ENCODE measurements at regions not wholly inside any gene's neighbourhood (a gene's known extent, or its start where the extent isn't known, plus 50 kb on each side); places are given as distances from the start of the nearest gene placed in this dataset.
"Not testable (repeated sequence)": the region's sequence is repeated elsewhere in the genome, so short reads cannot be mapped to it uniquely, and the experiment has no call there.

DNA sequence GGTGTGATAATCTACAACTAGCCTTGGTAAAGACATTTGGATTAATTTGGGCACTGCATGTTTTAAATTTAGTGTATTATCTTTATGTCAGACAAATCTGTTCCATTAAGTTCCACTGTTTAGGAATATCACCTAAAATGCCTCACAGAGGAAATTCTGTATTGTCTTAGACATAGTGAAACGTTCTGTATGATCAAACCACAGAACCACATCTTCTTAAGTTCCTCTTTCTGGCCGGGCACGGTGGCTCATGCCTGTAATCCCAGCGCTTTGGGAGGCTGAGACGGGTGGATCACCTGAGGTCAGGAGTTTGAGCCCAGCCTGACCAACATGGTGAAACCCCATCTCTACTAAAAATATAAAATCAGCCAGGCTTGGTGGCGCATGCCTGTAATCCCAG, 475.3 kb upstream of the CCDC179 start:
- not testable (repeated sequence) for FAIRE-seq; DNase-seq (ENCODE audit: low spot score)

DNA sequence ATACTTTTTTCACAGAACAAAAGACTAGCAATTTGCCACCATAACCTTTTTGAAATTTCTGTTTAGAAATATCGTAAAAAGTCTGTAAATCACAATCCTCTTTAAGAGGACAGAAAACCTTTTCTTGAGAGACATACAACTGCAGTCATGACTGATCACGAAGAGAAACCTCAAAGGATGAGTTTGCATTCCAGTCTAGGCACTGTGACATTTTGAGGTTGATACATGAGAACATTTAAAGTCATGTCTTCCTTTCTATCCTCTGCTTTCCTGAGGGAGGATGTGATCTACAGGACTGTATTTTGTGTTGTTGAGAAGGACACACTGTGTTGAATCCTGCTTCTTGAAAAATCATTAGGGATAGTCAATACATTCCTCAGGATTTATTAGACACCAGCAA, 476.7 kb upstream of the CCDC179 start:
- DNase-seq (ENCODE audit: low spot score): no peak

DNA sequence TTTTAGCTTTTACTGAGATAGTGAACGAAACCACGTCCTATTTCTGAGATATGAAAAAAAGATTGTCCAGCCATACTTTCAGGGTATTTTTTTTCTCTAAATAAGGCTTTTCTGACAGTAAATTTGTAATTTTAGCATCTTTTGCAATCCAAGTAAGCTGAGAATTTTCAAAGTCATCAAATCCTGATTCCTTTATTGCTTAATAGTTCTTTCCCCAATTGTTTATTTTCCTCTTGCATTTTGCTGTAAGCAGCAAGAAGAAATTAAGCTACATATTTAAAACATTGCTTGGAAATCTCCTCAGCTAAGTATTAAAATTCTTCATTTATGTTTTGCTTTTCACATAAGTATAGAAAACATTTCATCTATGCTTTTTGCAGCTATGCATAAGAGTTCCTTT, 493.3 kb upstream of the CCDC179 start:
- FAIRE-seq (no peak), DNase-seq (ENCODE audit: low spot score) (no peak)

More for the DNA sequence above, 476.7 kb upstream of the CCDC179 start:
- no peak for FAIRE-seq

DNA sequence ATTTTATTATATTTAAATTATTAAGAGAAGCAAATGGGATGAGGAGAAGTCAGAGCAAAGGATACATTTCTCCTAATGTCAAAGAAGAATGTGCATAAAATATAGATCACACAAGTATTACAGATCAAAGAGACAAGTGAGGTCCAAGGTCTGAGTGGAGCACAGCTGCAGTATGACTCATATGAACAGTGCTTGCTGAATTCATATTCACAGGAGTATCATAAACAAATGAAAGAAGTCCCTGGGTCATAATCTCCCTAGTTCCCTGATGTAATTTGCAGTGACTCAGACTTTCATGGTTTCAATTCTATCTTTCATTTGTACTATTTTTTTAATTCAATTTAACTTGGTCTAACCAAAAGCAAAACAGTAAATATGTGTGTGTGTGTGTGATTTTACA, 499.0 kb upstream of the CCDC179 start:
- FAIRE-seq (no peak), DNase-seq (ENCODE audit: low spot score) (no peak)

DNA sequence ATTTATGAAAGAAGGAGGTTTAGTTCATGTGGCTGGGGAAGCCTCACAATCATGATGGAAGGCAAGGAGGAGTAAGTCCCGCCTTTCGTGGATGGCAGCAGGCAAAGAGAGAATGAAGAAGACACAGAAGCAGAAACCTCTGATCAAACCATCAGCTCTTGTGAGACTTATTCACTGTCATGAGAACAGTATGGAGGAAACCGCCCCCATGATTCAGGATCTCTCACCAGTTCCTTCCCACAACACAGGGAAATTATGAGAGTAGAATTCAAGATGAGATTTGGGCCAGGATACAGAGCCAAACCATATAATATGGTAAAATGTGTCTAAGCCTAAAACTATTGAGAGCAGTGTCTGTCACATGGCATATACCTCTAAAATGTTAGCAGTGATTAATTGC, 503.8 kb upstream of the CCDC179 start:
- no peak for FAIRE-seq
- no peak for DNase-seq (ENCODE audit: low spot score)

DNA sequence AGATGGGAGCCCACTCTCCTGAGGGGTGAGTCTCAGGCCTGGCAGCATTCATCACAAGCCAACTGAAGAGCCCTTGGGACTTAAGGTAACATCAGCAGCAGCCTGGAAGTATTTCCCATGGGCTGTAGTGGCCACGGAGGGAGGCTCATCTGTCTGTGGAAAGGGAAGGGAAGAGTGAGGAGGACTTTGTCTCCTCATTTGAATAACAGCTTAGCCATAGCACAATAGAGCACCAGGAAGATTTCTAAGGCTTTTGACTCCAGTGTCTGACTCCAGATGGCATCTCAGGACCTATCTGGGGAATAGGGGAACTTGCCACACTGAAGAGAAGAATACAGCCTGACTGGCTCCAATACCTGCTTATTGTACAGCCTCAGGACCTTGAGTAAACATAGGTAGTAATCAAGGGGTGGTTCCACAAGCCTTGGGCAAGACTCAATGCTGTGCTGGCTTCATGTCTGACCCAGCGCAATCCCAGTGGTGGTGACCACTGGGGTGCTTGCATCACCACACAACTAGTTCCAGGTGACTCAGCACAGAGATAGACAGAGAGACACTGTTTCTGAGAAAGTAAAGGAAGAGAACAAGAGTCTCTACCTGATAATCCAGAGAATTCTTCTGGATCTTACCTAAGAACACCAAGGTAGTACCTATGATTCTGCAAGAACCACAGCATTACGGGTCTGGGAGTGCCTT, 510.5 kb upstream of the CCDC179 start:
- DNase-seq (ENCODE audit: low spot score): no peak
- no peak for FAIRE-seq

DNA sequence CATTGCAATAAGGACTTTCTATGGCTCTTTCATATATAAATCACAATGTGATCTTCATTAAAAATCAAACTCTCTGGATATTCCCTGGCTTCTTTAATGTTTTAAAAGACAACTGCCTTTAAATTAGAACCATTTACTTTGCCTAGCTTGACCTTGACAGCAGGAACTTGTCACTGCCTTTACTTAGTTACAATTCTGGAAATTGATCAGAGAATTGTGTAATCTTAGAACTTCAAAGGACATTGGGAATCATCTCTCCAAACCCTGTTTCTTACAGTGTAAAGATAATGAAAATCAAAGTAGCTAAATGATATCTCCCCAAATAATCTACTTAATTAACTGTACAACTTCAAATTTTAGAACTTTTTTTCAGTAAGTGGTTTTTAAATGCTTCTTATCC, 517.6 kb upstream of the CCDC179 start:
- DNase-seq (ENCODE audit: low spot score) (no peak), FAIRE-seq (no peak)

DNA sequence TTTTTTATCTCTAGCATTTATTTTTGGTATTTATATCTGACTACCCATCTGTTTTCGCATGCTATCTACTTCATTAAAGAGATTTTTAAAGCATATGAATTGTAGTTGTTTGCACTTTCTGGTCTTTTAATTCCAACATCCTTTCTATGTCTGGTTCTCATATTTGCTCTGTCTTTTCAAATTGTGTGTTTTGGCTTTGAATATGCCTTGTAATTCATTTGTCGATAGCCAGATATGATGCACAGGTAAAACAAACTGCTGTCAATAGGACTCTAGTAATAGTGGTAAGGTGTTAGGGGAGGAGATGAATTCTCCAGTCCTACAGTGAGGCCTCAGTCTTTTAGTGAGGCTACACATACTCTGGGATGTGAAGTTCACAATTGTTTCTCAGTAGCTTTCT, 530.8 kb upstream of the CCDC179 start:
- no peak for DNase-seq (ENCODE audit: low spot score)
- FAIRE-seq: no peak

DNA sequence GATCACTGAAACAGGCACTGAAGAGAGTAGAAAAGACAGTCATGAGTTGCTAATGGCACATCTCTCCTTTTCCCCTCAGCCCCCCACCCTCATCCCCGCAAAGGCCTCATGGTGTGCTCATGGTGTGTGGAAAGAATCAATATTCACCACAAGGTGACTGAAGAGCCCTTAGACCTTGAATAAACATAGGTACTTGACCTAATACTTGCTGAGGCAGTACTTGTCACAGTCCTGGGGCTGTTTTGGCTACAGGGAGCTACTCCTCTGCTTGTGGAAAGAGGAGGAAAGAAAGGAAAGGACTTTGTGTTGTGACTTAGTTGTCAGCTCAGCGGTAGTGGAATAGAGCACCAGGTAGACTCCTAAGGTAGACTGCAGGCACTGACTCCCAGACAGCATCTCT, 537.8 kb upstream of the CCDC179 start:
- FAIRE-seq (no peak), DNase-seq (ENCODE audit: low spot score) (no peak)

DNA sequence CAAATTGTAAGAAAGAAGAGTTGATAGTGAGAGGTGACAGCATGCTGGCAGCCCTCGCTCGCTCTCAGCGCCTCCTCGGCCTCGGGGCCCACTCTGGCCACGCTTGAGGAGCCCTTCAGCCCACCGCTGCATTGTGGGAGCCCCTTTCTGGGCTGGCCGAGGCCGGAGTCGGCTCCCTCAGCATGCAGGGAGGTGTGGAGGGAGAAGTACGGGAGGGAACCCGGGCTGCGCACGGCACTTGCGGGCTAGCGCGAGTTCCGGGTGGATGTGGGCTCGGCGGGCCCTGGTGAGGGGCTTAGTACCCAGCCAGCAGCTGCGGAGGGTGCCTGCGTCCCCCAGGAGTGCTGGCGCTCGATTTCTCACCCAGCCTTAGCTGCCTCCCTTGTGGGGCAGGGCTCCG, 539.7 kb upstream of the CCDC179 start:
- FAIRE-seq (no peak), DNase-seq (ENCODE audit: low spot score) (no peak)

DNA sequence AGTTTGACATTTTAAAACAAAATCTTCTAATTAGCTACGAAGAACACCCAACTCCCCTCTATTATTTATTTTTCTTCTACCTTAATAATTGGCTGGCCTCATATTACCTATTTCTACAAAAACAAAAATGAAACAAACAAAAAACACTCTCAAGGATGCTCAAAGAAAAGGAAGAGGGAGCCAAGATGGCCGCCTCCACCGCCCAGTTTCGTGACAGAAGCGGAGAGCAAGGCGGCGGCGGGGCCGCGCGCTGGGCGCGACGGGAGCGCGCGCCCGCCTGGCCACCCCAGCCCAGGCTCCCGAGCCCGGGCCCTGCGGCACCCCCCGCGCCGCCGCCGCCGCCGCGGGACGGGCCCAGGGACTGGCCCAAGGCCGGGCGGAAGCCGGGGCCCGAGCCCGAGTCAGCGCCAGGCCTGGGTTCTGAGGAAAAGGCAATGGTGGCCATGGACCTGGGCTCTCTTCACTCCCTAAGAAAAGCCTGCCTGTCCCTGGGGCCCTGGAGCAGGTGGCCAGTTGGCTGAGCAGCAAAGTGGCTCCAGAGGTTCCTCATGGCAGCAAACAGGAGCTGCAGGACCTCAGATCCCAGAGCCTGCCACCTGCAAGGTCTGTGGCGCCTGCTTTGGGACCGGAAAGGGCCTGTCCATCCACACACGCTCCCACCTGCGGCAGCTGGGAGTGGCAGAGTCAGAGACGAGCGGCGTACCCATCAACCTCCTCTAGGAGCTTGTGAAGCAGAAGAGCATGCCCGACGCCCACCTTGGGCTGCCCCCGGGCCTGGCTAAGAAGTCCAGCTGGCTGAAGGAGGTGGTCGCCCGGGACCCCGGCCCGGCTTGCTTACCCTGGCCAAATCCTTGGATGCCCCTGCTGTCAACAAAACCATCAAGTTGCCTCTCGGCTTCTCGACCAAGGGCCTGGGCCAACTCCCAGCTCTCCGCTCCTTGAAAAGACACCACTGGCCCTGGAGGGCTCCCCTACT, 543.2 kb upstream of the CCDC179 start:
- DNase-seq (ENCODE audit: low spot score): no peak
- no peak for FAIRE-seq

DNA sequence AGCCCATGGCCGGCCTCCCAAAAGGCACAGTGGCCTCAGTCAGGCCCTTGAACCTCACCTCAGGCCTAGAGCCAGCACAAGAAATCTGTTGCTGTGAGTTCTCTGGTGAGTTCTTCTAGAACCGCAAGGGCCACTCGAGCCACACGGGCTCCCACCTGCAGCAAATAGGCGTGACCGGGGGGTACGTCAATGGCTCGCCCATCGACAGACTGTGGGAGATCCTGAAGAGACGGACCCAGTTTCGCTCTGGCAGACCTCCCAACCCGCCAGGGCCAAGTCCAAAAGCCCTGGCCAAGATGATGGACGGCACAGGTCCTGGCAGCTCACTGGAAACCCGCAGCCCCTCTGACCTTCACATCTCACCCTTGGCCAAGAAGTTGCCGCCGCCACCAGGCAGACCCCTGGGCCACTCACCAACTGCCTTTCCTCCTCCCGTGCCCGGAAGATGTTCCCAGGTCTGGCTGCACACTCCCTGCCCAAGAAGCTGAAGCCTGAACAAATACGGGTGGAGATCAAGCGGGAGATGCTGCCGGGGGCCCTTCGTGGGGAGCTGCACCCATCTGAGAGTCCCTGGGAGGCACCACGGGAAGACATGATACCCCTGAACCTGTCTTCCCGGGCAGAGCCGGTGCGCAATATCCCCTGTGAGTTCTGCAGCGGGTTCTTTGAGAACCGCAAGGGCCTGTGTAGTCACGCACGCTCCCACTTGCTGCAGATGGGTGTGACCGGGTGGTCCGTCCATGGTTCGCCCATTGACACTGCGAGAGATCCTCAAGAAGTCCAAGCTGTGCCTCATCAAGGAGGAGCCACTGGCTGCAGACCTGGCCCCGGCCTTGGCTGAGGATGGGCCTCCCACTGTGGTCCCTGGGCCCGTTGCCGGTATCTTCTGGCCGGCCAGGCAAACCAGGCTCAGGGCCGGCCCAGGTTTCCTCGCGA, 544.2 kb upstream of the CCDC179 start:
- no peak for DNase-seq (ENCODE audit: low spot score)
- FAIRE-seq: no peak

DNA sequence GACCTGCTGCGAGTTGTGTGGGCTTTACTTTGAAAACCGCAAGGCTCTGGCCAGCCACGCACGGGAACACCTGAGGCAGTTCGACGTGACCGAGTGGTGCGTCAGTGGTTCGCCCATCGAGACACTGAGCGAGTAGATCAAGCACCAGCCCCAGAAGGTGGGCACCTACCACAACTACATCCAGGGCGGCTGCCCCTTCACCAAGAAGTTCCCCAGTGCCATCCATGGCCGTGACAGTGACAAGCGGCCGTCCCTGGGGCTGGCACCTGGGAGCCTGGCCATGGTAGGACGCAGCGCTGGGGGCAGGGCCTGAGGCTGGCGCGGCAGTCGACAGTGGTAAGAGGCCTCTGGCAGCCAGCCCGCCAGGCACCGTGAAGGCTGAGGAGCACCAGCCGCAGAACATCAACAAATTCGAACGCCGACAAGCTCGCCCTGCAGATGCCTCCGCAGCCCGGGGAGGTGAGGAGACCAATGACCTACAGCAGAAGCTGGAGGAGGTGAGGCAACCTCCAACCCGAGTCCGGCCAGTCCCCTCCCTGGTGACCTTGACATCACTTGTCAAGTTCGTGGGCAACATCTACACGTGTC, 545.2 kb upstream of the CCDC179 start:
- FAIRE-seq: no peak

DNA sequence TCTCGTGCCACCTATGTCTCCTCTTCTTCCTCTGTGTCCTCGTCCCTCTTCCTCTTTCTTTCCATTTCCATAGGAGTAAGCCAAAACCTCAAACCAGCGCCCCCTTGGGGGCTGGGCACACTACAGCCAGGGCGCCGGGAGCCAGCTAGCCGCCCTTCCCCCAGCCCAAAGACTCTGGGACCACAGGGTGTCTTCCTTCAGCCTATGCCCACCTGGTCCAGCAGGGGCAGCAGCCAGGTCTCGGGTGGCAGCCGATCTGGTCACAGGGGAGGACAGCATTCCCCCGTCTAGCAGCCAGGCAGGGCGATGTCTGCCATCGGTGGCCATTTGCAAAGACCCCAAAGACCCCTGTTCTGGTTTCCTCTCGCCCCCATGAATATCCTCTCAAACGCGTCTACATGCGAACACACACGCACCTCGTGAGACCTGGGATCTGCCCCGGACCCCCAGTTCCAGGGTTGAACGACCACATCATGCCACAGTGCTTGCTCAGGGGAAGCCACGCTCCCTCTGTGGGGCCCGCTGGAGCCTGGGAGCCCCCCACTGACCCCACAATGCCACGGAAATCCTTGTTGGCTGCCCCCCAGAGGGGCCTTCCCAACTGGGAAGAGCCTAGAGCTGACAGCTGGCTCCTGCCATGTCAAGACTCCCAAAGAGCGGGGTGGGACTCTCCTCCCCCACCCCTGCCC, 546.0 kb upstream of the CCDC179 start:
- no peak for FAIRE-seq

More for the DNA sequence above, 545.2 kb upstream of the CCDC179 start:
- no peak for DNase-seq (ENCODE audit: low spot score)

DNA sequence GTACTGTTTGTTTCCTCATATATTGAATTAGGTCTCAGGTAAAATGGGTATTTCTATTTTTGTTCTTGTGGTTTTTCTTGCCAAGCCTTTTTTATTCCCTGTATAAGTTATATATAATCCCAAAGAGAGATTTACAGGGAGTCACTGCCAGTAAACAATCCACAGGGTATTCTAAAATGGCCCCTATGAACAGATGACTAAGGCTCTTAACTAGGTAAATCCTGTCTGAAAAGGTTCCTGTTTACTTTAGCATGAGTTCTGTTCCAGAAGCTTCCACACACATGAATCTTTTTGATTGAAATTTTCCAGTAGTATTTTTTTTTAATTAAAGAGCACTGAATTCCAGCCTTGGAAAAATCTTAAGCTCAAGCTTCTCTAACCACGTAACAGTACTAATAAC, 552.8 kb upstream of the CCDC179 start:
- FAIRE-seq (no peak), DNase-seq (ENCODE audit: low spot score) (no peak)

More for the DNA sequence above, 546.0 kb upstream of the CCDC179 start:
- no peak for DNase-seq (ENCODE audit: low spot score)

DNA sequence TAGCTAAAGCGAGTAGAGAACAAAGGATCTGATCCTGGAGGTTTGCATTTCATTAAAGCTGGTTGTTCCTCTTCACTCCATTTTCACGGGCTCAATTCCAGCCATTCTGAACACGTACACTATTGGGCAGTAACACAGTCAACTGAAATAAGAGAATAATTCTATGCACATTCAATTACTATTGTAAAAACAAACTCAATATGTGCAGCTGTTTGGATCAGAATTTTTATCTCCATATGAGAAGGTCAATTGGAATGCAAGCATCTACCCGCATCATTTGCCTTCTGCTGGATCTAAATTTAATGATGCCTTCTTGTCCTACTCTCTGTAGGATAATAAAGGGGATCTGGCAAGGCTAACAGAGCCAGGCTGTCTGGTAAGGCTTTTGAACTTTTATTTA, 562.8 kb upstream of the CCDC179 start:
- DNase-seq (ENCODE audit: low spot score) (no peak), FAIRE-seq (no peak)

DNA sequence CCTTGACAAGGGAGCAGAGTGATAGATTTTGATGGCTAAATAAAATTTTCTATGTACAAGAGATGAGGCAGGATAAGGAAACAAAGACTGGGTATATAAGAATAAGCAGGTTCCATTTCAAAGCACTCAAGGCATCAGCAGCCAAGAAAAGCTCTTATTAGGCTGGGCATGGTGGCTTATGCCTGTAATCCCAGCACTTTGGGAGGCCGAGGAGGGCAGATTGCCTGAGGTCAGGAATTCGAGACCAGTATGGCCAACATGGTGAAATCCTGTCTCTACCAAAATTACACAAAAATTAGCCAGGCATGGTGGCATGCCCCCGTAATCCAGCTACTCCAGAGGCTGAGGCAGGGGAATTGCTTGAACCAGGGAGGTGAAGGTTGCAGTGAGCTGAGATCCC, 563.4 kb upstream of the CCDC179 start:
- DNase-seq (ENCODE audit: low spot score): no peak

DNA sequence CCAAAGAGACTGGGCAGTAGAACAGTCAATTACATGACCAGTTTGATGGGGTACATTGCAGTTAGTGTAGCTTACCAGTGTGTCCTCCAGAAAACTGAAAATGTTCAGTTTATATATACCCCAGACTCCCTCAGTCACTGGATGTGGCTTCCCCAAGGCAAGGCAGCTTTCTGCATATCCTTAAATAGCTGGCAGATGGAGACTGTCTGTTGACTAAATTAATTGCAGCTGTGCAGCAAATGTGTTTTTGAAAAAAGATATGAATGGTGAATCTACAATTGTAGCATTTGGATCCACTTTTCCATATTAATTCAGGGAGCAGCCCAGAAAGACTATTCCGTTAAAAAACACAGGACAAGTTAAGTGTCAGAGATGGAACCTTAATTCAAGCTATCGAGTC, 565.1 kb upstream of the CCDC179 start:
- DNase-seq (ENCODE audit: low spot score) (no peak), FAIRE-seq (no peak)

More for the DNA sequence above, 563.4 kb upstream of the CCDC179 start:
- no peak for FAIRE-seq

DNA sequence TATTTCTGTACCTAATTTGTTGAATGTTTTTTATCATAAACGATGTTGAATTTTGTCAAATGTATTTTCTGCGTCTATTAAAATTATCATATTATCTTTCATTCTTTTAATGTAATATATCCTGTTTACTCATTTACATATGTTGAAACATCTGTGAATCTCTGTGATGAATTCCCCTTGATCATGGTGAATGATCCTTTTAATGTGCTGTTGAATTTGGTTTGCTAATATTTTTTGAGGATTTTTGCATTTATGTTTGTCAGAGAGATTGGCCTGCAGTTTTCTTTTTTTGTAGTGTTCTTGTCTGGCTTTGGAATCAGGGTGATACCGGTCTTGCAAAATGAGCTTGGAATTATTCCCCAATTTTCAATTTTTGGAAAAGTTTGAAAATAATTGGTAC, 569.3 kb upstream of the CCDC179 start:
- no peak for DNase-seq (ENCODE audit: low spot score)
- no peak for FAIRE-seq

DNA sequence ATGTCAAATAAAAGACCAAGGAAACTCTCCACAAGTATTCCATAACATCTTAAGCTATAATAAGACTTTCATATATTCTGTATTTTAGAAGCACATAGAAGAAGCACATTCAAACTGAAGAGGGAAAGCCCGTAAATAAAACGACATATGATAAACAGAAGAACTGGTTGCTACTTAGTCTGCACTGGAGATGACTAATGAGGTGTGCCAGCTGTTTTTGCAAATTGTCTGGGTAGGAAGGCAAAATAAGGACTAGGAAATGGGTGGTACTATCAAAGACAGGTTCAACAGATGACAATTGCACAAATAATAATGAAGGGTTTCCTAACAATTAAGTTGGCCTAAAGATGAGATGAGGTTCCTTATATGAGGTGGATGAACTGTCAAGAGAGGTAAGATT, 593.2 kb upstream of the CCDC179 start:
- FAIRE-seq: no peak
- DNase-seq (ENCODE audit: low spot score): no peak

Data from RCC 7860 (cell line).